Body of pancreas (tissue), 4 donors: ENCODE measurements at regions not wholly inside any gene's neighbourhood (a gene's known extent, or its start where the extent isn't known, plus 50 kb on each side); places are given as distances from the start of the nearest gene placed in this dataset.

ENCODE experiments used
- ATAC-seq: fragments of 150-250 bp; one replicate; pipeline ENCODE4 v1.9.1; 2016
- DNase-seq, 4 donors: peaks; one replicate each; pipeline ENCODE4 v3.0.0-alpha.2; 2019
- H3K27ac ChIP-seq, 4 donors: fragments of 200-600 bp; sonication (generic); 1 replicate in 3 of 4; 2 replicates in 1 of 4; pipeline versions ENCODE4 v1.5.1 to v1.6.1; 2016 to 2019; ENCODE audit warnings: mild to moderate bottlenecking in 1 of 4, mixed read lengths in 1 of 4, moderate library complexity in 1 of 4
- H3K27me3 ChIP-seq, 2 donors: fragments of 200-600 bp; sonication (generic); one replicate each; pipeline ENCODE4 v1.6.0; 2016; ENCODE audit warnings: mild to moderate bottlenecking in 1 of 2
- H3K36me3 ChIP-seq, 2 donors: fragments of 200-600 bp; sonication (generic); replicated peaks in 1 of 2; 2 replicates each; pipeline ENCODE4 v1.5.1; 2016; ENCODE audit warnings: low read depth in 2 of 2; ENCODE audit not compliant: insufficient read depth in 1 of 2
- H3K4me1 ChIP-seq: fragments of 200-600 bp; sonication (generic); one replicate; pipeline ENCODE4 v1.6.0; 2016
- H3K4me3 ChIP-seq, 2 donors: fragments of 200-600 bp; sonication (generic); 1 replicate in 1 of 2; 2 replicates in 1 of 2; pipeline ENCODE4 v1.5.1; 2016 to 2019
- H3K9me3 ChIP-seq, 3 donors: fragments of 200-600 bp; sonication (generic); 1 replicate in 2 of 3; 2 replicates in 1 of 3; pipeline ENCODE4 v1.5.1; 2016
- CTCF ChIP-seq, 7 experiments: fragments of 450-650 bp in 4 of 7; fragments of 200-600 bp in 3 of 7; sonication (generic) in 3 of 7; IDR thresholded peaks; one replicate each; pipeline ENCODE4 v1.5.1; 2016 to 2019; ENCODE audit warnings: antibody characterized with exemption in 7 of 7
- POLR2A ChIP-seq, 3 donors: fragments of 450-650 bp; IDR thresholded peaks; one replicate each; pipeline ENCODE4 v1.6.1; 2016; ENCODE audit warnings: antibody characterized with exemption in 3 of 3, mild to moderate bottlenecking in 2 of 3
- WGBS, 2 donors: methylation state at CpG; one replicate each; pipeline ENCODE4 v1.1.5; 2017; 5-methylcytosine and 5-hydroxymethylcytosine counted together
- intact Hi-C: fragments of 100-400 bp; cut with DNase I; formaldehyde crosslinking; loops from one replicate; pipeline ENCODE4 v1.15.1; 2023

- H3K27ac ChIP-seq: peak overlapping the region in 1 of 4 donors; percentile 41
- no peaks in the 10 kb centered on the region for H3K36me3 ChIP-seq
- TF ChIP-seq CTCF (IDR thresholded peaks at IDR 0.05): peak in 1 of 7 experiments; percentile 33
- no peak for TF ChIP-seq POLR2A (IDR thresholded peaks at IDR 0.05)
- peak in 2 of 4 donors; percentile 21 to 50 for DNase-seq
- no peak overlapping the region for H3K4me3 ChIP-seq
- intact Hi-C loops: no loop called here
- H3K4me1 ChIP-seq: peaks cover 13% of the 10 kb centered on the region
- ATAC-seq: no peak
- H3K9me3 ChIP-seq: no peaks in the 10 kb centered on the region
- 76 to 82% methylated on average over 3 of the region's 3 CpGs for WGBS, 2 donors
- no peaks in the 10 kb centered on the region for H3K27me3 ChIP-seq
Observed at GRCh38 chr6:815348-815738, 122.4 kb upstream of the EXOC2 start.

- ATAC-seq (no peak), DNase-seq (peak; percentile 20 to 74 (median 54))
- no peaks in the 10 kb centered on the region for H3K36me3 ChIP-seq
- H3K4me1 ChIP-seq: peaks cover 13% of the 10 kb centered on the region
- no peak overlapping the region for H3K4me3 ChIP-seq
- intact Hi-C loops: no loop called here
- no peaks in the 10 kb centered on the region for H3K9me3 ChIP-seq
- TF ChIP-seq POLR2A (IDR thresholded peaks at IDR 0.05) (no peak), CTCF (IDR thresholded peaks at IDR 0.05) (no peak)
- 49 to 55% methylated on average over 14 of the region's 14 CpGs for WGBS, 2 donors
- peak overlapping the region in 1 of 4 donors; percentile 41 for H3K27ac ChIP-seq
- H3K27me3 ChIP-seq: no peaks in the 10 kb centered on the region
Observed at GRCh38 chr6:814378-815347, 121.7 kb upstream of the EXOC2 start.

GRCh38 chr6:811831-812230 is 118.9 kb upstream of the EXOC2 start:
- 50 to 69% methylated on average over 2 of the region's 2 CpGs for WGBS, 2 donors
- TF ChIP-seq POLR2A (IDR thresholded peaks at IDR 0.05): no peak
- TF ChIP-seq CTCF (IDR thresholded peaks at IDR 0.05): no peak
- no peak for ATAC-seq
- peaks cover 8% of the 10 kb centered on the region for H3K4me1 ChIP-seq
- no peak overlapping the region for H3K27ac ChIP-seq
- intact Hi-C loops: no loop called here
- no peak overlapping the region for H3K4me3 ChIP-seq
- H3K36me3 ChIP-seq: no peaks in the 10 kb centered on the region
- DNase-seq: no peak
- H3K27me3 ChIP-seq: no peaks in the 10 kb centered on the region
- H3K9me3 ChIP-seq: no peaks in the 10 kb centered on the region

GRCh38 chr6:811191-811590 is 118.3 kb upstream of the EXOC2 start:
- ATAC-seq (no peak), DNase-seq (no peak)
- Histone ChIP-seq H3K27ac (no peak overlapping the region), H3K9me3 (no peaks in the 10 kb centered on the region), H3K4me1 (peaks cover 8% of the 10 kb centered on the region), H3K27me3 (no peaks in the 10 kb centered on the region), H3K36me3 (no peaks in the 10 kb centered on the region), H3K4me3 (no peak overlapping the region)
- intact Hi-C loops: no loop called here
- WGBS, 2 donors: 89% methylated on average over 1 of the region's 1 CpG
- TF ChIP-seq CTCF (IDR thresholded peaks at IDR 0.05): no peak
- TF ChIP-seq POLR2A (IDR thresholded peaks at IDR 0.05): no peak
